Naive thymus-derived CD4-positive, alpha-beta T cell (primary cell): ENCODE measurements at regions not wholly inside any gene's neighbourhood (a gene's known extent, or its start where the extent isn't known, plus 50 kb on each side); places are given as distances from the start of the nearest gene placed in this dataset.

Experiments used
- ATAC-seq: fragments of 150-1000 bp; cut with Tn5 transposase; 2 replicates; pipeline ENCODE4 v1.10.0; 2021; ENCODE audit warnings: mild to moderate bottlenecking, moderate library complexity
- CTCF ChIA-PET: fragments of 350-600 bp; sonication (Branson Sonifier 250); formaldehyde crosslinking; loops from one replicate; lab custom pipeline; 2021; ENCODE audit warnings: antibody characterized with exemption; lab: Charles Lee
- POLR2A ChIA-PET: fragments of 350-600 bp; sonication (Branson Sonifier 250); formaldehyde crosslinking; loops from one replicate; lab custom pipeline; 2021; ENCODE audit warnings: antibody characterized with exemption, inconsistent platforms; lab: Charles Lee
- DNase-seq, 9 donors: peaks; one replicate each; pipeline versions ENCODE4 v3.0.0 to v3.0.0-alpha.2; 2020 to 2022; ENCODE audit warnings: mixed read lengths in 1 of 9
- H3K27ac ChIP-seq: one replicate; pipeline ENCODE4 v1.7.0; 2013; ENCODE audit warnings: mild to moderate bottlenecking, low read depth, low read length, moderate library complexity
- H3K27me3 ChIP-seq, 2 donors: one replicate each; pipeline ENCODE4 v1.7.0; 2013; ENCODE audit warnings: low read length in 2 of 2, mild to moderate bottlenecking in 2 of 2, moderate library complexity in 2 of 2; ENCODE audit not compliant: control insufficient read depth in 2 of 2, insufficient read depth in 2 of 2
- H3K36me3 ChIP-seq, 3 experiments: 1 replicate in 2 of 3; 2 replicates in 1 of 3; pipeline ENCODE4 v1.7.0; 2013; ENCODE audit warnings: low read length in 3 of 3, mild to moderate bottlenecking in 3 of 3, moderate library complexity in 1 of 3; ENCODE audit not compliant: insufficient read depth in 3 of 3, control insufficient read depth in 2 of 3
- H3K4me1 ChIP-seq, 2 donors: one replicate each; pipeline ENCODE4 v1.7.0; 2013; ENCODE audit warnings: low read length in 2 of 2, mild to moderate bottlenecking in 2 of 2, moderate library complexity in 1 of 2; ENCODE audit not compliant: control insufficient read depth in 2 of 2, insufficient read depth in 2 of 2
- H3K4me3 ChIP-seq: 2 replicates; pipeline ENCODE4 v1.7.0; 2013; ENCODE audit warnings: mild to moderate bottlenecking, low read length
- H3K9me3 ChIP-seq, 3 experiments: 1 replicate in 2 of 3; 2 replicates in 1 of 3; pipeline ENCODE4 v1.7.0; 2013; ENCODE audit warnings: low read length in 3 of 3; ENCODE audit not compliant: control insufficient read depth in 2 of 3
- H3K27ac Mint-ChIP-seq, 9 donors: one replicate each; pipeline ENCODE4 v1.8.0; 2020 to 2022; ENCODE audit warnings: mixed read lengths in 9 of 9, mild to moderate bottlenecking in 8 of 9, moderate library complexity in 5 of 9, inconsistent platforms in 2 of 9
- H3K27me3 Mint-ChIP-seq, 5 donors: one replicate each; pipeline ENCODE4 v1.8.0; 2021 to 2022; ENCODE audit warnings: mixed read lengths in 5 of 5, mild to moderate bottlenecking in 1 of 5
- H3K36me3 Mint-ChIP-seq, 5 donors: one replicate each; pipeline ENCODE4 v1.8.0; 2020 to 2022; ENCODE audit warnings: mixed read lengths in 5 of 5, mild to moderate bottlenecking in 3 of 5, inconsistent platforms in 1 of 5
- H3K4me1 Mint-ChIP-seq, 7 donors: one replicate each; pipeline ENCODE4 v1.8.0; 2020 to 2022; ENCODE audit warnings: mixed read lengths in 7 of 7, mild to moderate bottlenecking in 3 of 7, inconsistent platforms in 1 of 7
- H3K4me3 Mint-ChIP-seq, 10 donors: one replicate each; pipeline ENCODE4 v1.8.0; 2020 to 2022; ENCODE audit warnings: mild to moderate bottlenecking in 10 of 10, mixed read lengths in 10 of 10, moderate library complexity in 6 of 10, inconsistent platforms in 2 of 10
- H3K9me3 Mint-ChIP-seq, 11 donors: one replicate each; pipeline ENCODE4 v1.8.0; 2020 to 2022; ENCODE audit warnings: mixed read lengths in 11 of 11, mild to moderate bottlenecking in 4 of 11, inconsistent platforms in 1 of 11, moderate library complexity in 1 of 11
- intact Hi-C, 2 donors: fragments of 100-400 bp; cut with micrococcal nuclease; formaldehyde crosslinking; loops; one replicate each; pipeline ENCODE4 v1.15.1; 2023

- intact Hi-C loops = no loop called here
- ChIA-PET CTCF (no interaction called here), POLR2A (no interaction called here)
- no peak overlapping the region for H3K27ac Mint-ChIP-seq
- H3K4me1 Mint-ChIP-seq = no peaks in the 10 kb centered on the region
- H3K27me3 ChIP-seq = no peaks in the 10 kb centered on the region
- H3K4me3 ChIP-seq = no peak overlapping the region
- no peak overlapping the region for H3K27ac ChIP-seq
- H3K4me3 Mint-ChIP-seq = no peak overlapping the region
- H3K9me3 ChIP-seq = no peaks in the 10 kb centered on the region
- DNase-seq (no peak), ATAC-seq (no peak)
- H3K27me3 Mint-ChIP-seq = peaks cover 0 to 8% (median 0%) of the 10 kb centered on the region in 5 donors
- H3K9me3 Mint-ChIP-seq = peaks cover 0 to 15% (median 4%) of the 10 kb centered on the region in 11 donors
- no peaks in the 10 kb centered on the region for H3K36me3 Mint-ChIP-seq
- H3K4me1 ChIP-seq = no peaks in the 10 kb centered on the region
- no peaks in the 10 kb centered on the region for H3K36me3 ChIP-seq
Measured at GRCh38 chr16:13392341-13392740, 490.9 kb downstream of the SHISA9 start.

DNA sequence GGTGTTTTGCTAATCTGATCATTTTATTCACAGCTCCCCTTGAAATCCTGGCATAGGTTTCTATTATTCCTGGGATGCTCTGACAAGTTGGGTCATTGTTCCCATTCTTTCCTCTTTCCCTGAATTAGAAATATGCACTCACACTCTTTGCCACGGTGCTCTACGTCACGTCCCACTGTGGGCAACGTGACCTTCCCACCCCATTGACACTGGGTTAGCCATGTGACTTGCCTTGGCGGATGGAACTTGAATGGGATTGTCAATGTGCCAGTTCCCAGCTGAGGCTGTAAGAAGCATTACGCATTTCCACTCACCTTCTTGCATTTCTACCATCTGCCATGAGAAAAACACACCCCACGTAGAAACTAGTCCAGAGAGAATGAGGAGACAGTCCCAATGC lies 492.4 kb downstream of the SHISA9 start:
- H3K4me1 Mint-ChIP-seq = no peaks in the 10 kb centered on the region
- no peaks in the 10 kb centered on the region for H3K36me3 Mint-ChIP-seq
- Histone ChIP-seq H3K4me1 (no peaks in the 10 kb centered on the region), H3K27ac (no peak overlapping the region), H3K36me3 (no peaks in the 10 kb centered on the region), H3K4me3 (no peak overlapping the region), H3K9me3 (no peaks in the 10 kb centered on the region), H3K27me3 (no peaks in the 10 kb centered on the region)
- no peak overlapping the region for H3K4me3 Mint-ChIP-seq
- CTCF ChIA-PET = no interaction called here
- ATAC-seq = no peak
- peaks cover 0 to 14% (median 0%) of the 10 kb centered on the region in 5 donors for H3K27me3 Mint-ChIP-seq
- H3K27ac Mint-ChIP-seq = no peak overlapping the region
- DNase-seq = no peak
- peaks cover 0 to 8% (median 4%) of the 10 kb centered on the region in 11 donors for H3K9me3 Mint-ChIP-seq
- POLR2A ChIA-PET = no interaction called here
- intact Hi-C loops = no loop called here

GRCh38 chr16:13394488-13394887 lies 493.1 kb downstream of the SHISA9 start:
- Histone ChIP-seq H3K4me1 (no peaks in the 10 kb centered on the region), H3K4me3 (no peak overlapping the region), H3K36me3 (no peaks in the 10 kb centered on the region), H3K27ac (no peak overlapping the region), H3K27me3 (no peaks in the 10 kb centered on the region), H3K9me3 (no peaks in the 10 kb centered on the region)
- intact Hi-C loops = no loop called here
- H3K4me3 Mint-ChIP-seq = no peak overlapping the region
- H3K4me1 Mint-ChIP-seq = no peaks in the 10 kb centered on the region
- no peak overlapping the region for H3K27ac Mint-ChIP-seq
- peaks cover 0 to 8% (median 0%) of the 10 kb centered on the region in 11 donors for H3K9me3 Mint-ChIP-seq
- no peaks in the 10 kb centered on the region for H3K36me3 Mint-ChIP-seq
- DNase-seq (no peak), ATAC-seq (no peak)
- POLR2A ChIA-PET = no interaction called here
- H3K27me3 Mint-ChIP-seq = peaks cover 0 to 14% (median 0%) of the 10 kb centered on the region in 5 donors
- CTCF ChIA-PET = no interaction called here

- ATAC-seq = no peak
- Mint-ChIP-seq H3K4me3 (no peak overlapping the region), H3K36me3 (no peaks in the 10 kb centered on the region), H3K27ac (no peak overlapping the region), H3K4me1 (no peaks in the 10 kb centered on the region), H3K27me3 (peaks cover 0 to 14% (median 0%) of the 10 kb centered on the region in 5 donors), H3K9me3 (peaks cover 0 to 7% (median 3%) of the 10 kb centered on the region in 11 donors)
- H3K36me3 ChIP-seq = no peaks in the 10 kb centered on the region
- intact Hi-C loops = no loop called here
- no peak overlapping the region for H3K4me3 ChIP-seq
- no peak overlapping the region for H3K27ac ChIP-seq
- no peaks in the 10 kb centered on the region for H3K27me3 ChIP-seq
- no peaks in the 10 kb centered on the region for H3K9me3 ChIP-seq
- CTCF ChIA-PET = no interaction called here
- POLR2A ChIA-PET = no interaction called here
- no peak for DNase-seq
- no peaks in the 10 kb centered on the region for H3K4me1 ChIP-seq
Measured at GRCh38 chr16:13397126-13397525, 495.7 kb downstream of the SHISA9 start.

- peaks cover 0 to 18% (median 0%) of the 10 kb centered on the region in 5 donors for H3K27me3 Mint-ChIP-seq
- POLR2A ChIA-PET = no interaction called here
- H3K36me3 Mint-ChIP-seq = no peaks in the 10 kb centered on the region
- H3K27ac Mint-ChIP-seq = no peak overlapping the region
- no peak overlapping the region for H3K4me3 Mint-ChIP-seq
- H3K9me3 ChIP-seq = no peaks in the 10 kb centered on the region
- H3K27me3 ChIP-seq = no peaks in the 10 kb centered on the region
- no peak overlapping the region for H3K27ac ChIP-seq
- no peaks in the 10 kb centered on the region for H3K4me1 ChIP-seq
- no peaks in the 10 kb centered on the region for H3K36me3 ChIP-seq
- peaks cover 3 to 20% (median 10%) of the 10 kb centered on the region in 11 donors for H3K9me3 Mint-ChIP-seq
- H3K4me1 Mint-ChIP-seq = no peaks in the 10 kb centered on the region
- intact Hi-C loops = no loop called here
- no peak for DNase-seq
- no peak for ATAC-seq
- CTCF ChIA-PET = no interaction called here
- H3K4me3 ChIP-seq = no peak overlapping the region
Measured at GRCh38 chr16:13401641-13402040, 500.2 kb downstream of the SHISA9 start.

DNA sequence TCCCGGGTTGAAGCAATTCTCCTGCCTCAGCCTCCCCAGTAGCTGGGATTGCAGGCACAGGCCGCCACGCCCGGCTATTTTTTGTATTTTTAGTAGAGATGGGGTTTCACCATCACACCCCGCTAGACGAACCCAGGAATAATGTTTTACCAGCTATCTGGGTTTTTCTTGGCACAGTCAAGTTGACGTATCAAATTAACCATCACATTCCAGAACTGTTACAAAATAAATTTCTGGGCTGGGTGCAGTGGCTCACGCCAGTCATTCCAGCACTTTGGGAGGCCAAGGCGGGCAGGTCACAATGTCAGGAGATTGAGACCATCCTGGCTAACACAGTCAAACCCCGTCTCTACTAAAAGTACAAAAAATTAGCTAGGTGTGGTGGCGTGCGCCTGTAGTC lies 501.2 kb downstream of the SHISA9 start:
- Histone ChIP-seq H3K4me3 (no peak overlapping the region), H3K36me3 (no peaks in the 10 kb centered on the region), H3K9me3 (no peaks in the 10 kb centered on the region), H3K4me1 (no peaks in the 10 kb centered on the region), H3K27me3 (no peaks in the 10 kb centered on the region), H3K27ac (no peak overlapping the region)
- no peak overlapping the region for H3K4me3 Mint-ChIP-seq
- DNase-seq (no peak), ATAC-seq (no peak)
- CTCF ChIA-PET = no interaction called here
- peaks cover 0 to 8% (median 0%) of the 10 kb centered on the region in 5 donors for H3K27me3 Mint-ChIP-seq
- intact Hi-C loops = no loop called here
- peaks cover 3 to 20% (median 10%) of the 10 kb centered on the region in 11 donors for H3K9me3 Mint-ChIP-seq
- no peaks in the 10 kb centered on the region for H3K4me1 Mint-ChIP-seq
- POLR2A ChIA-PET = no interaction called here
- H3K27ac Mint-ChIP-seq = no peak overlapping the region
- H3K36me3 Mint-ChIP-seq = no peaks in the 10 kb centered on the region

DNA sequence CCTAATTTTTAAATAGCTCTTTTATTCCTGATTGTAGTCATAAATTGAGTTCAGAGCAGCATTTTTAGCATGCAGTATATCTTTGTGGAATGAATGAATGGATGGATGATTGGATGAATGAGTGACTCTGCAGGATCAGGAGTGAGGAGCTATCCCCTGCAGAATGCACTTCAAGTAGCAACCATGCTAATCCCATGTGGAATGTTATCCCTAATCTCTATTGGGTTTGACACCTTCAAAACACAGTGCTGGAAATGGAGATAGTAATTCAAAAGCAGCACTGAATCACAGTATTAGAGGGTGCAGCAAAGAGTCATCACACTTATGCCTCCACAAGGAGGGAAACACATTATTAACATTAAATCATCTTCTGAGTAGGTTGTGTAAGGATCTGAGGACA lies 501.9 kb downstream of the SHISA9 start:
- CTCF ChIA-PET = no interaction called here

More for the DNA sequence above, 501.9 kb downstream of the SHISA9 start:
- POLR2A ChIA-PET = no interaction called here
- no peak overlapping the region for H3K4me3 ChIP-seq
- Mint-ChIP-seq H3K9me3 (peaks cover 3 to 20% (median 10%) of the 10 kb centered on the region in 11 donors), H3K4me1 (no peaks in the 10 kb centered on the region), H3K27me3 (peaks cover 0 to 8% (median 0%) of the 10 kb centered on the region in 5 donors), H3K27ac (peak overlapping the region in 1 of 9 donors; percentile 2), H3K36me3 (no peaks in the 10 kb centered on the region), H3K4me3 (no peak overlapping the region)
- H3K9me3 ChIP-seq = no peaks in the 10 kb centered on the region
- H3K27ac ChIP-seq = no peak overlapping the region
- no peaks in the 10 kb centered on the region for H3K36me3 ChIP-seq
- intact Hi-C loops = no loop called here
- H3K27me3 ChIP-seq = no peaks in the 10 kb centered on the region
- DNase-seq = no peak
- H3K4me1 ChIP-seq = no peaks in the 10 kb centered on the region
- no peak for ATAC-seq
